MM.1S (cell line): ENCODE measurements at regions not wholly inside any gene's neighbourhood (a gene's known extent, or its start where the extent isn't known, plus 50 kb on each side); places are given as distances from the start of the nearest gene placed in this dataset.

Experiments
- CTCF ChIP-seq: fragments of 300-600 bp; sonication (generic); IDR thresholded peaks from 2 replicates; pipeline ENCODE4 v1.5.1; 2016; ENCODE audit warnings: antibody characterized with exemption, low read length, mixed read lengths
- EZH2 ChIP-seq: fragments of 300-600 bp; sonication (generic); optimal IDR thresholded peaks from 2 replicates; pipeline ENCODE3; 2017; ENCODE audit warnings: low read depth, mild to moderate bottlenecking, antibody characterized with exemption, low read length, mixed read lengths
- EZH2phosphoT487 ChIP-seq: fragments of 300-600 bp; sonication (generic); IDR thresholded peaks from 2 replicates; pipeline ENCODE4 v1.6.1; 2018; ENCODE audit warnings: antibody characterized with exemption, low read length

- TF ChIP-seq CTCF (no peak), EZH2phosphoT487 (no peak), EZH2 (no peak)
Observed at GRCh38 chr2:121045245-121045644, 239.8 kb downstream of the TFCP2L1 start.
